HG03442 (cell line): ENCODE measurements at regions not wholly inside any gene's neighbourhood (a gene's known extent, or its start where the extent isn't known, plus 50 kb on each side); places are given as distances from the start of the nearest gene placed in this dataset.
"Not testable (repeated sequence)": the region's sequence is repeated elsewhere in the genome, so short reads cannot be mapped to it uniquely, and the experiment has no call there.

Source experiments
- ATAC-seq: cut with Tn5 transposase; IDR thresholded peaks from one replicate; pipeline ENCODE4 v1.9.1; 2021; ENCODE audit warnings: mild to moderate bottlenecking, moderate library complexity; ENCODE audit not compliant: unreplicated experiment

DNA sequence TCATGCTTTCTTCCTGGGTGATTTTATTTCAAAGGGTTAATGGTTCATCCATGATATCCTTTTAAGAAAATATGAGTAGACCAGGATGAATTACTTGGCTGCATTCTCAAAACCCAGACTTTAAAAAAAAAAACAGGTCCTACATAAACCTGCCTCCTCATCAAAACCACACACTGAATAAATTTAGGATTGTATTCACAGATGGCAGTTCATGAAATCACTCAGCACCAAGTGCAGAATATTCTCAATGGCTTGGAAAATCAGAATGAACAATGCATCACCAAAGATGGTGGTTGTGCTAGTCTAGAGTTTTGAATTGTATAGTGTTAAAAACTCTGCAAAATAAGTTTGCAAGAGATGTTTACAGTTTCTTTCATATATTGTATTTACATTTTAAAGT lies 145.4 kb upstream of the GRAMD2B start:
- no peak for ATAC-seq

DNA sequence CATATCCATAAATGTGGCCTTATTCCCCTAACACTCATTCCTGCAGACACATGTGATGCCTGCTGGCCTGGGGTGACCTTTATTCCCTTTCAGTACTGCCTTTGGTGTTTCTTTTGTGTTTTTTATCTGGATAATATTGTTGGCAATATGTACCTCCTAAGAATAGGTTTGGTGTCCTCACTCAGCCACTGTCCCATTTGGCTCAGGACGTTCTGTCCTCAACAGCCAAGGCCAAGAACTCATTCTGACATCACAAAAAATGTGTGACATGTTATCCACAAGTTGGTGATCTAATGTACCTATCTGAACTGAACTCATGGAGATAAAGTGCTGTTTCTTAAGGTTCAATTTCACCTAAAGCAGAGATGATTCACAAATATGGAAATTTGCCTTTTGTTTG lies 142.9 kb upstream of the GRAMD2B start:
- no peak for ATAC-seq

DNA sequence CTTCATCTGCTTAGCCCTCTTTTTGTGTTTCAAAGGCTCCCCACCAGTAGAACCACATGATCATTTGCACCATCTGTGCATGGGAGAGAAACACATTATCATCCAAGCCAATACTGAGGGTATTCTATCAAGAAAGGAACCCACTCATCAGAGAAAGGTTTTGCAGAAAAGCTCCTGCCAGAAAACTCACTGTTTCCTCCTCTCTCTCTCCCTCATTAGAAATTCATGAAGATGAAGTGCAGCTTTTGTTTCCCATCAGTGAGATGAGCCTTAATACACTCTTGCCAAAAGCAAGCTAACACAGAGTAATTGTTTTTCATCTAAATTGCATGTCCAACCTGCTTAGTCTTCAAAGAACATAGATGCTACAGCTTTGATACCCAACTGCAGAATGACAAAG lies 142.4 kb upstream of the GRAMD2B start:
- no peak for ATAC-seq

DNA sequence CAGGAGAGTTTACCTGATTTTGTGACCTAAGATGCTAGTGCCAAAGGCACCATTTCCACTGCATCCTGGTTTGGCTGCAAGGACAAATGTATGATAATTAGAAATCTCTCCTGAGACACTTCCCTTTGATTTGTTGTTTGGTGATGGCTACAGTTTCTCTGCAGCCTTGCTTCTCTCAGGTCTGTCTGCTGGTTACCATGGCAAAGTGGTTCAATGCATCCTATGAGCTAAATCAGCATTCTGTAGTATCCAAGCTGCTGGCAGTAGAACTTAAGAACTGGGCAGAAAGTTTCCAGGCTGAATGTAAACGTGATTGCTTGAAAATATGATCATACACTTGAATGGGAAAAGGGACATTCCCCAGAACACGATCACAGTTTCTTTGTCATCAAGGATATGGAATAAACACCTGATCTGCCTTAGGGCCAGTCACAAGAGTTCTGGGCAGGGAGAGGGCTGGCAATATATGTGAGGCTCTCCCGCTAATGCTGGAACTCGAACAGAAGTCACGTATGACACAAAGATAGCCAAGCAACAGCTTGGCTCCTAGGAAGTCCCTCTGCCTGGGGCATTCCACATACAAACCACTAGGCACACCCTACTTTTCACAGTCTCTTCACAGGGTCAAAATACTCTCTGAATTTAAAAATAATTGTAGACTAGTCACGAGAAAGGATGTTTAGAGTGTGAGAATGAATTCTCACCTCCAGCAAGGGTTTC lies 138.1 kb upstream of the GRAMD2B start:
- no peak for ATAC-seq

DNA sequence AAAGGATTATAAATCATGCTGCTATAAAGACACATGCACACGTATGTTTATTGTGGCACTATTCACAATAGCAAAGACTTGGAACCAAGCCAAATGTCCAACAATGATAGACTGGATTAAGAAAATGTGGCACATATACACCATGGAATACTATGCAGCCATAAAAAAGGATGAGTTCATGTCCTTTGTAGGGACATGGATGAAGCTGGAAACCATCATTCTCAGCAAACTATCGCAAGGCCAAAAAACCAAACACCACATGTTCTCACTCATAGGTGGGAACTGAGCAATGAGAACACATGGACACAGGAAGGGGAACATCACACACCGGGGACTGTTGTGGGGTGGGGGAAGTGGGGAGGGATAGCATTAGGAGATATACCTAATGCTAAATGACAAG lies 127.1 kb upstream of the GRAMD2B start:
- ATAC-seq = not testable (repeated sequence)

DNA sequence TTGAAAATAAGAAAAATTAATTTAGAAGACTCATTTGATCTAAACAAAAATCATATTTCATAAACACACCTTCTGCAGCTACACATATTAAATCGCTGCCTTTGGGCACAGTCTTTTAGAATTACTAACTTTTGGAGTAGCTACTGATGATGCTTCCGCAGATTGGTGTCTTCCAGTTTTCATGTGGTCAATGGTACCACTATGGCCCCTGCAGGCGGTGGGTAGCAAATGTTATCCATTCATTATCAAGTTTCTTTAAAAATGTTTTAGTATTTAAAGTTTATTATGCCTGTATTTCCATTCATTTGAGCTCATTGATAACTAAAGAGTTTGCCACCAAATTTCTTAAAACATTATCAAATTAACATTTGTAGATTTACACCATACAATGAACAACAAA lies 122.9 kb upstream of the GRAMD2B start:
- ATAC-seq = no peak

DNA sequence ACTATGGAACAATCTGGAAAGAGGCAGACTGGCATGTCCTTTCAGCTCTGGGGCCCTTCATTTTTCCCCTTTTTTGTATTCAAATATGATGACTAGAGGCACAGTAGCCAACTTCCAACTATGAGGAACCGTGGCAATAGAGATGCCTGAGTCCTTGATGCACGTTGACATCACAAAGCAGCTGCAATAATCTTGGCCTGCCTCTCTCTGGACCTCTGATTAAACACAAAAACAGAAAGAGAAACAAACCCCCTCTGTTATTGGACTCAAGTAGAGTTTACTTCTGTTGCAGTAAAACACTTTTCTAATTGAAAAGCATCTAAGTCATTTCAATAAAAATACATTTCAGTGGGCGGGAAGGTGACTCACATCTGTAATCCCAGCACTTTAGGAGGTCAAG lies 122.2 kb upstream of the GRAMD2B start:
- no peak for ATAC-seq

DNA sequence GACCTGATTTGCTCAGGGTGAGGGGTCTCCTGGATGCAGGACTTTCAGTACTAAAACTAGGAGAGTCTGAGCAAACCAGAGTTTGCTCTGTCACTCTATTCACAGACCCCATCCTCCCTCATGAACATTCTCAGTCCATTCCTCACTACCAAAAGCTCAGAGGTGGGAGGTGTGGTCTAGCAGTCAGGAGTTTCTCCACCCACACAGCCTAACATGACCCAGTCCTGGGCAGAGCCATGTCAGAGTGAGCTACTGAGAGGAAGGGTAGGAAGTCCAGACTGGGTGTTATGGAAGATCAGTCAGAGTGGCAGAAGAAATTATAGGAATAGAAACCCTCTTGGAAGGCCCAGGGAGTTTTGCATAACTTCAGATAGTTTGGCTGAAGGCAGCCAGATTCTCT lies 113.3 kb upstream of the GRAMD2B start:
- ATAC-seq = peak; percentile 49

DNA sequence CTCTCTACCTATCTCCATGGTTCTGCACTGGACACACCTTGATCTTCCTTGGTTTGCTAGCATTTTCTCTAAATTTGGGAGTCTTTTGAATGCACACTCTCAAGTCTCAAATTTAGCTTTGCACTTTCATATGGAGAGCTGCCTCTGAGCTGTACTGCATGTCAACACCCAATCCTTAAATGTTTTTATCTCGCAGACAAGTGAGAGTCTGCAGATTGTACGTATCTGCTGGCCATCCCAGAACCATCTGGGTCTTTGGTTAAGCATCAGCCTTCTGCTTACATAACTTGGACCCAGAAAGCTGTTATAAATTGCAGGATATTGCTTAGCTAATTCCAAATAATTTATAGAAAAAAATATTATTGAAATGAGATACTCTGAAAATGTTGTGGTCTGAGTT lies 111.4 kb upstream of the GRAMD2B start:
- no peak for ATAC-seq

DNA sequence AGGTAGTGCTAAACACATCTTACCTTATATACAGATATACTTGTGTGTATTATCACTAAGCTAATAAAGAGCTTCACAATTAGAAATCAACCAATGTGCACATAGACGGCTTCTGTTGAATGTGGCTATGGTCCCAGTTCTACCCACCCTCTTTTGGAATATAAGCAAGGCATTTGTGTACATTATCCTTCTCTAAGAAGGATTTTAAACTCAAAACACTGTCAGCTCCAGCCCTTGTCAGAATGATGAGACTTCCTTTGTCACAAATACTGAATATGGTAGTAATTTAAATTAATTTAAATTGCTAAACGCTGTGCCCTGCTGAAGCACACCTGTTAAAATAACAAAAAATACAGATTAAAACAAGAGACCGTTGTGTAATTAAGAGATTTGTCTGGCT lies 107.9 kb upstream of the GRAMD2B start:
- ATAC-seq = no peak

DNA sequence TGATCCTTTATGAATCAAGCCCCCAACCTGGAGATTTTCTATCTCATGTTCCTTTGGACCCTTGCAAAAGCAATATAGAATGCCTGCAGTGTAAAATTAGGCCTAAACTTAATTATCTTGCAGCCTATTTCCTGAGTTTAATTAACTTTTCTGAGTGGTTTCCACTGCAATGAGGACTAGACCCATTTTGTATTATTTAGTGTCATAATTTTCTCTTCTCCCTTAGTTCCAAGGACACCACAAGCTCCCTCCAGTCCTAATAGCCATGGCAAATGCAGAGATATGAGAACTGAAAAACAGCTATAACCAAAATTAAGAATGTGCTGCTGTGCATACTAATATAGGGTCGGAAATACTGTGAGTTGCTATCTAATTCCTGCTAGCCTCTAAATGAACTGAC lies 90.9 kb upstream of the GRAMD2B start:
- ATAC-seq = no peak

DNA sequence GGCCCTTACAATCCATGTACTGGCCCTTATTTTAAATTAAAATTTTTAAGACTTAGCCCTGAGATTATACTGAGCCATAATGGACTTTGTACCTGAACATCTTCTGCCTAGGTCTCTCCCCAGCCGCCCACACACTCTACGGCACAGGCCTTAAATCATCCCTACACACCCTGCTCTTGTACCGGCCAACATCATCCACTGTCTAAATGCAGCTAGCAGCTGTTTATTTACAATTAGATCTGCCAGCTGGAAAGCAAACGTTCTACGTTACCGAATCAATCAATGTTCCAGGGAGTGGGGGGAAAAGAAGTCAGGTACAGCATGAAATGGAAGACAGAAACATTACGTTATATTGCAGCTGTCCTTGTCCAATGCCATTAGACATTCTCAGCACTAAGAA lies 88.4 kb upstream of the GRAMD2B start:
- ATAC-seq = no peak

DNA sequence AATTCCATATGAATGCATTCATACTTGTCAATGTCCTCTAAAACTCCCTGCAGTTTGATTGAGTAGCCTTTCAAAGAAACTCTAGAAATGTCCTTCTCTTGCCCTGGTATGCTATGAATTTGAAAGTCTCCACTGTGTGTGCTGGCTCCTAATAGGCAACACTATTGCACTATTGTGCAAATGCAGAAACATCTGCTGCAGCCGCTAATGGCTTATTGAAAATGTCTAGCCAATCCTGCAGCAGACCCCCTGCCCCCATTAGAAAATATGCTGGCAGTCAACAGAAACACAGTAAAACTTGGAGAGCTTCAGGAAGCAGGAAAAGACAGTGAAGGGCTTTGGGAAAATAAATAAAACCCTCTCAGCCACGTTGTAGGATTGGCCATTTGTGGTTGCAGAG lies 87.3 kb upstream of the GRAMD2B start:
- no peak for ATAC-seq

DNA sequence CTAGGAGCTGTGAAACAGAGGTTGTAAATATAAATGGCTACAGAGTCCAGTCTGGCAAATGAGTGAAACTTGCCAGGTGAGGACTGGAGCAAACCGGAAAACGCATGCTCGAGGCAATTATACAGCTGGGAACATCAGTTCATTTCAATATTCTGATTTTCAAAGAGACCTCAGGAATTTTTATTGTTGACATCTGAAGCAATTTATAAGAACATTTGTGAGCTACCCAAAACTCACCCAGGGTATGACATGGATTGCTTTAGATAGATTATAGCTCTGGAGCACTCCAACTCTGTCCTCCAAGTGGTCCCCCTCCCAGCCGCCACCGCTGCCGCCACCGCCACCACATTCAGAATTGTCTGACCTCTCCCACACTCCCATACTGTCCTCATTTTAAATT lies 84.6 kb upstream of the GRAMD2B start:
- ATAC-seq = no peak

DNA sequence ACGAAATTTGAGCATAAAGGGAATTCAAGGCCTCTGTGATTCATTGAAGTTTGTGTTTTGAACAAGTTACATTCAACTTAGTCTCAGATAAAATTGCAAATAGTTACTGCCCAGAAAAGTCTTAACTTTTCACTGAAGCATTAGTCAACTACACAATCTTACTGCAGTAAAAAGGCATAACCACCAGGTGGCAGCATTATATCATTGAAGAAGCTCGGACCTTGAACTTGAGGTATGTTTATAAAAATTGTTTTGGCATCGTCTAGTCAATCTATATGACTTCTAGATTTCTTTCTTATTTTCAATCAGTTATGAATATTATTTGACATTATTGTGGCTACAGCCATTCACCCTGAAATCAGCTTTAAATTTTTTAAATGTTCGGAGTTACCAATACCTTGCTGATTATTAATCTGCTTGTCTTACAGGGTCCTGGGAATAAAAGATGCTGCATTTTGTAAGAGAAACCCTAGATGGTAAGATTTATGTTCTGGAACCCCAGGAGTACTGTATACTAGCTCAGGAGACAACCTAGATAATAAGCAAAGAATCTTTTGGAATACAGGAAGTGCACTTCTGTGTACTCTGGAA lies 83.9 kb upstream of the GRAMD2B start:
- ATAC-seq = peak; percentile 64

DNA sequence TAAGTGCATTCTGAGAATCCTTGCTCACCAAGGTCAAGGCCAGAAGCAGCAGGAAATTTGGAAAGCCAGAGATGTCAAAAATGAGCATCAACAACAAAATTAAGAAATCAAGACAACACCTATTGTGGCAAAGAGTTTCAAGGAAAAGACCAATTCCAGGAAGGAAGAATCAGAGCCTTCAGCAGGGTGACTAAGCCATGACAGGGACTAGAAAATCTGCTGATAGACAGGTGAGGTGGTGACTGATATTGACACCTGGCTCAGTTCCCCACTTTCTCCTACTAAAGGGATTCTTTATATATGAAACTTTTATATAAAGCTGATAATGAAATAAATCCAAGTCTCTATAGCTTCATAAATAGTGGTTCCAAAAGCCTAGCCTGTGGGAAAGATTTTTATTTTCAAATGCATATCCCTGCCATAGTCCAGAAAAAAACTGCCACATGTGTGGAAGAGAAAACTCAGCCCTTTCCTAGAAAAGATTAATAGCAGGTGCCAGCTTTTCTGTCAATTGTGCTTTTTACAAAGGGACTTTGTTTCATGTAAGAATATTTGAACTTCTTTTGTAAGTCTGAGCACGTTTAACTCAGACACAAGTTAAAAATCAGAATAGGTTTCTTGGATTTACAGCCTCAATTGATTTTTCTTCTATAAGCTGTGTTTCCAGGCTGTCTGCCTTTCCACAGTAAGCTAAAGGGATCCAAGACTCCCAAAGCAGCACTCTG lies 81.1 kb upstream of the GRAMD2B start:
- no peak for ATAC-seq

DNA sequence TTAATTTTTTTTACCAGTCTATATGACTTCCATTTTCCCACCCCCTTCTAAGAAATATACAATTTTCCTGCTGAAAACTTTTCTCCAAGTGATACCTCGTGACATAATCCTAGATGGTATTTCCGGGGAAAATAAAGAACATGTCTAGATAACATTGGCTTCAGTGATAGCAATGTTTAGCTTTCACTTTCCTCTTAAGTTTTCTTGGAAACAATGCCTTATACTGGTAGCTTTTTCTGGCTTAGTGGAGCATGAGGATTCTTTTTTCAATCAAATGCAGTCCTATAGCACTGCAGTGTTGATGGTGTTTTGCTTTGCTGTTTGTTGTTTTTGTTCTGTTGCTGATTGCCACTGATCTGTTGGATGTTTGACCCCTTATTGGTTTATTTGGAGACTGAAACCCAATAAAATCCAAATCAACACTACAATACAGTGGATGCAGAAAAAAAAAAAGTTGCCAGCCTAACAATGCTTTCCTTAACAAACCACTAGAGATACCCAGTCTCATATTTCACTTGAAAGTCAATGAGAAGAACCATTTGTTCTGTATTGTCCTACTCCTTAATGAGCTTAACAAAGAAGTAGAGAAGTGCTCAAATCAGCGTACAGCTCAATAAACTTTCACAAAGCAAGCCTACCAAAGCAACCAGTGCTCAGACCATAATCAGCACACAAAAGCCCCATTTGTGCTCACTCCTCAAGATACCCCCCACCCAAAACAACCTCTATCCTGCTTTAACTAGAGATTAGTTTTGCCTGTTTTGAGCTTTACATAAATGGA lies 74.2 kb upstream of the GRAMD2B start:
- ATAC-seq = no peak

DNA sequence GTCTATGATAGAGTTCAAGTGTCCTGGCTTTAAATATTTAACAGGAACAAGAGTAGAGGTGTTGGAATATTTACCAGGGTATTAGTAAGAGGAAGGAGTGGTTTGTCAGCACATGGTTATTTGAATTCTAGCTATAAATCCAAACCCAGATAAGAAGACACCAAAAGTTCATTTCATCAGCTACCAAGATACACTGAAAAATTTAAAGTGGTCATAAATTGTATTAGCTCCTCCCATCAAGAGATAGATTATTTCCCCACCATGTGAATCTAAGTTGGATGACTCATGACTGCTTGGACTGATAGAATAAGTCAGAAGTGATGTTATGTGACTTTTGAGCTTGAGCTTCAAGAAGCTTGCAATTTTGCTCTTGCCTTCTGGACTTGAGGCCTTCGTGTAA lies 72.1 kb upstream of the GRAMD2B start:
- ATAC-seq = no peak

DNA sequence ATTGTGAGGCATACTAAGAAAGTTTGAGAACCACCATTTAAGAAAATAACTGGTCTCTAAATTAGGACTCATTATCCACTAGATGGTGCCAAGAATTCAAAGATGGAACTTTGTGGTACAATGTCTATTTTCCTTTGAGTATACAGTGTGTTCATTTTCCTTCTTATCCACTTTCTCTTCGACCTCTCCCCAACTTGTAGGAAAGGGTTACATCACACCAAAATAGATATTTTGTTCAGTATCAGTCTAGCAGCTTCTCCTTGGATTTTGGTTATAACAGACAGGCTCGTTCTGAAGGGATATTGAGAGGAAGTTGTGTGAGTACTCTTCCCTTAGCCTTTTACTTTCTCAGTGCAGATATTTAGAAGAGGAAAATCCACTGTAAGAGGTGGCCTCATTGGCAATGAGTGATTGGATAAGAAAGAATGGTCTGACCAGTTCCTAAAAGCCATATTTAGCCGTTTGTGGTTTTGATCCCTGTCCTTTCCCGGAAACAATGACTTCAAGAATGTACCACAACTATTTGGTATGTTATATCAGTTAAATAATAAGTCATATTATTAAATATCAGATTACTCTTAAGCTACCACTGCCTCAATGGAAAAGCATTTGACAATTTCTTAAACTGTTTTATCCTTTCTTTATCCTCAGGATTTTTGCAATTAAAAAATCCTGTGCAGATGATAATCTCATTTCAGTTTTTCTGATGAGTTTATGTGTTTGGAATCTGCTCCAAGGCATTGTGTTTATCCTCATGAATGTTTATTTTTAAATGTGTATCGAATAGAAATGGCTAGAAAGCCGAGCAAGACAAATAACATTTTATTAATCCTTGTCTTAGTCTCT lies 69.0 kb upstream of the GRAMD2B start:
- no peak for ATAC-seq

DNA sequence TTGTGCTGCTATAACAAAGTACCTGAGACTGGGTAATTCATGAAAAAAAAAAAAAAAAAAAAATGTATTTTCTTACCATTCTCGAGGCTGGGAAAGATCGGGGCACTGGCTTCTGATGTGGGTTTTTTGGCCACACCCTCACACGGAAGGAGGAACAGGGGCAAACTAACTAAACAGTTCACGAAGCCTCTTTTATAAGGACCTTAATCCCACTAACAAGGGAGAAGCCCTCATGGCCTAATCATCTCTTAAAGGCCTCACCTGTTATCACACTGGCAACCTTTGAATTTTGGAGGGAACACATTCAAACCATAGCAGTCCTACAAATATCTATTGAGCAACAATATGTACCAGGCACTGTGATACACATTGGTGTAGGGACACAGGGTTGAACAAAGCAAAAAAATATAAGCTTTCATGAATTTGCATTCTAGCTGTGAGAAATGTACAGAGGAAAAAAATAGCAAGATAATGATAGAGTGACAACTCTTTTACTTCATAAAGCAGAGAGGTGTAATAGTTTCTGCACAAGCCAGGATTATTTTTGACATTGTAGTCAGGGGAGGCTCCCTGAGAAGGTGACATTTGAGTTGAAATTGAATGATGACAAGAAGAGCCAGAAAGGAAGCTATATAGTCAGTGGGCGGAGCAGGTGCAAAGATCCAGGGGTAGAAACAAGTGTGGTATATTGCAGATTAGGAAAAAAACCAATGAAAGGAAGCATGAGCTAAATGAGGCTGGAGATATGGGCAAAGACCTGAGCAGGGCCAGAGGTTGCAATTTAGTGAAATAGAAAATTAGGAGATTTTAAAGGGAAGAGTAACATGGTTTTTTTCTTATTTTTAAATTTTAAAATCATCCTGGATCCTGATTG lies 68.1 kb upstream of the GRAMD2B start:
- no peak for ATAC-seq
